ENCODE measurements at regions not wholly inside any gene's neighbourhood (a gene's known extent, or its start where the extent isn't known, plus 50 kb on each side); places are given as distances from the start of the nearest gene placed in this dataset.

DNA sequence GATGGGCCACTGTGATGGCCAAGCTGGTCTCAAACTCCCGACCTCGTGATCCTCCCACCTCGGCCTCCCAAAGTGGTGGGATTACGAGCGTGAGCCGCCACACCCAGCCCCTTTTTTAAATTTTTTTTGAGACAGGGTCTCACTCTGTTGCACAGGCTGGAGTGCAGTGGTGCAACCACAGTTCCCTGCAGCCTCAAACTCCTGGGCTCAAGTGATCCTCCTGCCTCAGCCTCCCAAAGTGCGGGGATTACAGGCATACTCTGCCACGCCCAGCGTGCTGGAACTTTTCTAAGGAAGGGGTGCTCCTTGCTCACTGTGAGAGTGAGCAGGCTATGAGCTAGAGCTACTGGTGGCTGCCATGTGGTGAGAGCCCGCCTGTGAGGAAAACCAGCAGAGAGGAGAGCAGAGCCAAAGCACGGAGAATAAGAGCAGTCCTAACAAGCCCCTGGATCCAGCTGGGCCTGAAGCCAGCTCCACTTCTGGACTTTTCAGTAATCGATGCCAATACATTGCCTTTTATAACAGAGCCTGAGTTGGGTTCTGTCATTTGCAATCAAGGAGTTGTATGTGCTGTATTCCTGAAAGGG, 75.5 kb upstream of the UNC5A start:
- DNase-seq, result no peak

DNA sequence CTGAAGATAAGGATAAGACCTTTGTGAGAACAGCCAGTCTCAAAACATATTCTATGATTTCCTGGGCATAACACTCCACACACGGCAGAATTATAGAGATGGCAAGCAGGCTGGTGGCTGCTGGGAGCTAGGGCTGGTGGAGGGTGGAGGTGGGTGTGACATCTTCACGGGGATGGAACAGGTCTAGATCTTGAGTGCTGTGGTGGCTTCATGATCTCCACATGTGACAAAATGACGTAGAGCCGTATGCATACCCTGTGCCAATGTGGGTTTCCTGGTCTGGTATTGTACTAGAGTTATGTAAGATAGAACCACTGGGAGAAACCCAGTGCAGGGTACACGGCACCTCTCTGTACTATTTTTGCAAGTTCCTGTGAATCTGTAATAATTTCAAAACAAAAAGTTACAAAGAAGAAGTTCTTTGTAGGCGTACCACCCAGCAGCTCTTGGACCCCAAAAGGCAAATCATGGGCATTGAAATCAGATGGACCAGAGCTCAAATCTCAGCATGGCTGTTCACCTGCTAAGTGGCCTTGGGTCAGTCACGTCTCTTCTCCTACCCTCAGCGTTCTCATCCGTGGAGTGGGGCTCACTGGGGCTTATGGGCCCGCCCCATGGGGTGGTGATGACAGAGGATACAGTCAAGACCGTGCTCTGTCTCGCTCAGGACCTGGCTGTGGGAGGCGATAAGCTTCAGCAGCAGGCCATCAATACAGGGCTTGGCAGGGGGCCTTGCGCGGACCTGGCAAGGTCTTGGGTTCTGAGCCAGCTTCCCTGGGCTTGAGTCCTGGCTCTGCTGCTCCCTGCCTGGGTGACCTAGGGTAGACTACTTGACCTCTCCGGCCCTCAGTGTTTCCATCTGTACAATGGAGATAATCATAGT, 74.7 kb upstream of the UNC5A start:
- DNase-seq, result no peak

DNA sequence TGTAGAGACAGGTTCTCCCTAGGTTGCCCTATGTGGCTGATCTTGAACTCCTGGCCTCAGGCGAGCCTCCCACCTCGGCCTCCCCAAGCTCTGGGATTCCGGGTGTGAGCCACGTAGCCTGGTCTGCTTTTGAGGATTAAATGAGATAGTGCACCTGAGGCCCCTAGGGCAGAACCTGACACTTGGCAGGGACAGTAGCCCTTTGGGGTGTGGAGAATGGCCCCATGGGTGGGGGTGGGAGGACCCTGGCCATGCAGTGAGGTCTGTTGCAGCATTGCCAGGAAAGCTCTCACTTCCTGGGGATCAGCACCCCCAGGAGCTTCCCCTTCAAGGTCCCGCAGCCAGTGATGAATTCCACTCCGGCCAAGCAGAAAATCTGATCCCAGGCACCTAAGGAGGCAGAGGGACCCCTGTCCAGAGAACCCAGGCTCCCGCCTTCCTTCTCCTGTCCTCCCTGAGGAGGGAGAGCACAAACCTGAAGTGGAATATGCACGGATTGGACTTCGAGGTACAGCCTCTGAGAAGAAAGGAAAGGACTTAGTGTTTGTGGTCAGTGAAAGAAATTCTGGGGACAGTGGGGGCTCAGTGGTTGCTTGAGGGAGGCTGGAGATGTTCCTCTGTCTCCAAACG, 73.9 kb upstream of the UNC5A start:
- no peak for DNase-seq

DNA sequence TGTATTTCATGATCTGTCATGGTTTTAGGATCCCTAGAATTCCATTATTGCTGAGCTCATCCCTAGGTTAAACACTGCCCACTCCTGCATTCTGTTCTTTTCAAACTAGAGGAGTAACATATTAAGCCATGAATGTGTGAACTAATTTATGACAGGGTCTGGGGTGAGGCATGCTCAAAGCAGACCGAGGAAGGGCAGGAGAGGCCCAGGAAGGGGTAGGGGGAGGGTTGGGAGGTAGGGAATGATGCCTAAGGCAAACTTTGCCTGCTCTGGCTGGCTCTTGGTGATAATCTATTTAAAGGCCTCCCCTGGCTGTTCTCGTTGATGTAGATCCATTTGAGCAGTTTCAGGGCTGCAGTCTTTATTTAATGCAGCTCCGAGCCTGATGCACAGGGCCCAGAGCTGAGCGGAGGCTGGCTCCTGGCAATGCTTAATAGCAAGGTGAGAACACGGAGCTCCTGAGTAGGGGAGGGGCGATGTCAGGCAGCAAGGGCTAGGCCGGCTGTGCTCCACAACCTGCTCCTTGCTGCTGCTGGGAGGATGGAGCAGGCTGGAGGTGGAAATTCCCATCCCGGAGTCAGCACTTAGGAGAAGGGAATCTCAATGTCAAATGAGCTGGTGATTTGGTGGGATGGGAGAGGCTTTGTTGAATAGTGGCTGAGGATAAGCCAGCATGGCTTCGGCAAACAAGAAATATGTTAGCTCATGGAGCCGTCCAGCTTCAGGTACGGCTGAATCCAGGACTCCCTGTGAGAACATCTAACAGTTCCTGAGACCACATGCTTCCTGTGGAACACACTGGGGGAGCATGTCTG, 73.2 kb upstream of the UNC5A start:
- no peak for DNase-seq

DNA sequence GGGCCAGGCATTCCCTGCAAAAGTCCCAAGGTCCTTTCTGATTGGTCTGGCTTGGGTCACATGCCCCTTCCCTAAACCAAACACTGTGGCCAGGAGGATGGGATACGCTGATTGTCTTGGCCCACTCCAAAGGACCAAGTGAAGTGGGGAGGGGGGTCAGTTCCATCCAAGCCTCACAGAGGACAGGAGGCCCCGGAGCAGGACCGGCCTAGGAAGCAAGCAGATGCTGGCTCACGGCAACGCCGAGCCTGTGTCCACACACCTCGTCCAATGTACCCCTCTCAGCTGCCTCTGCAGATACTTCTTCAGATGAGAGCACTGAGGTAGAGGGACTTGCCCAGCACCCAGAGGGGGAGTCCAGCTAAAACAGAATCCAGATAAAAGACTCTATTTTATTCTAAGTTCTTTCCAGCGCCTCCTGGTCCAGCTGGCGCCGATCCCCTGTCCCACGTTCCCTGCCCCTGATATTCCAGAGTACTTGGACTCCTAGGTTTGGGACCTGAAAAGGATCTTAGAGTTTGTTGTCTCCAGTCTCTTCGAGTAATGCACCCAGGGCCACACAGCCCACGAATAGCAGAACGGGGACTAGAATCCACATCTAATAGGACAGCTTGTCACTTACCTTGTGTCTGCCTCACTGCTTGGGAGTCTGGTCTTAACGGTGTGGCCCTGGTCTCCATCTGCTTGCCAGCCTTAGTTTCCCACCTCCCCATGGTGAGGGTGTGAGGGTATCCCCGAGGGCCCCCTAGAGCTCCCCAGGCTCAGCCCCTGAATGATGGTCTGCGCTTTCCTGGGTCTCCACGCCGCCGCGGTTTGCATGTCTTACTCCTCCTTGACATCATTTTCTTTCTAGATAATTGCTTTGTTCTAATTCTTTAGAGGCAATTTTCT, 72.4 kb upstream of the UNC5A start:
- DNase-seq, result no peak

DNA sequence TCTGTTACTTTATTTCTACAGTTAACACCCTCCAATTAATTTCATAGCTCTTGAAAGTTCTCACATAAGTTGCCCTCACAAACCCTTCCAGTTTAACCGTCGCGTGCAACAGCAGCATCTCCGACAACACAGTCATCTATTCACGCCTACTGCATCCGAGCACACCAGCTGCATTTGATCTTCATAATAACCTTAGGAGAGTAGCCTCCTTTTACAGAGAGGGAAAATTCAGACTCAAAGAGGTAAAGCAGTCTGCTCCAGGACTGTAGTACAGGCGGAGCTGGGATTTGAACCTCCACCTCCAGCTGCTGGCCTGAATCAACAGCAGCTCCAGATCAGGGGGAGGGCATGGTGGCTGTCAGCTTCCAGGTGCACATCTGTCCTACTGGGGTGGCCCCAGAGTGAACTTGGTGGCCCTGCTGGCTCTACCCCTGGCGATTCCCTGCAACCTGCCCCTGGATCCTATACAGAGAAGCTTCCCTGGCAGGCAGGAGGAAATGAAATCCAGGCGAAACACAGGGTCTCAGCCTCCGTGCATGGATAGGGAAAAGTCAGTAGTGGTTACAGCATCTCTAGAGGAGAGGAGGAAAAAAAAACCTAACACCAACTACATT, 71.6 kb upstream of the UNC5A start:
- DNase-seq, result no peak

DNA sequence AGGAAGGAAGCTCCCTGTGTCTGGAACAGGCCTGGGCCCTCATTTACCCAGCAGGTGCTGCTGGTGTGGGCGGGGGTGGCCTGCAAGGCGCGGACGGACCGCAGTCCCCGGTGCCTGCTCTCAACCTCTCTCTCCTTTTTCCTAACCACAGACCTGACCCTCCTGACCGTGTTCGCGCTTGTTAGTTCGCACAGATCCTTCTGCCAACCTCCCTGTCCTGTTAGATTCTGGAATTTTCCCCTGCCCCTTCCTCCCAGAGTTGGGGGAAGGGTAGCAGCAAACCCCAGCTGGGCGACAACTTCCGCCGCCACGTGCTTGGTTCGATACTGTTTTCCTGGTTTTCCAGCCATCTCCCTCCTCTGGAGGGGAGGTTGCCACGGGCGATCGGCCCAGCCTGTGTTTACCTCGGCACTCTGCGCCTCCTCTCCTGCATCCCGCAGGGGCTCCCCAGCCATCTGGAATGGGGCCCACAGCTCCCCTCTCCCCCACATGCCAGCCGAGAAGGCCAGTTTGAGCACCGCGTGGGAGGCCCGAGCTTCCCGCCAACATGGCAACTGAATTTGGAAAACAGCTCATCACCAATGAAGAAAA, 70.8 kb upstream of the UNC5A start:
- peak; percentile 23 for DNase-seq

DNA sequence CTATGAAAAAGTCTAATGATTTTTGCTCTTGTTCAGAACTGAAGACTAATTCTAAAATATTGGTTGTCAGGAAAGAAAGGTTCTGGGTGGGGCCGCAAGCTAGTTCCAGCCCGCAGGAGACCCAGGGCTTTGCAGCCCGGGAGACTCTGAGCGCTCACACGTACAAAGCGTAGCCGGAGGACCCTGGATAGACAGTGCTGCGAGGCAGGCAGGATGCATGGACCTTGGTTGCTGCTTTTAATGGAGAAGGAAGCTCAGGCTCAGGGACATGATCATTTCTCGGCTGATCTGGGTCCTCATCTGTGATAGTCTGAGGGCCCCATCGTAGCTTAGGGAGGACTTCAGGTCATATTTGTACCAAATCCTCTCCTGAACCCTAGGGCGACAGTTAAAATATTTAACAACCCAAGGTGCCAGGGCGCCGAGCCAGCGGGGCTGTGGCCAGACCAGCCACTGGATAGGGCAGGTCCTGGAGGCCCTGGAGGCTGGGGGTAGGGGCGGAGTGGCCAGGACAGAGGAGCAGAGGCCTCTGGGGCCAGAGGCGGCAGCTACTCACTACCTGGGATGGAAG, 70.1 kb upstream of the UNC5A start:
- no peak for DNase-seq

DNA sequence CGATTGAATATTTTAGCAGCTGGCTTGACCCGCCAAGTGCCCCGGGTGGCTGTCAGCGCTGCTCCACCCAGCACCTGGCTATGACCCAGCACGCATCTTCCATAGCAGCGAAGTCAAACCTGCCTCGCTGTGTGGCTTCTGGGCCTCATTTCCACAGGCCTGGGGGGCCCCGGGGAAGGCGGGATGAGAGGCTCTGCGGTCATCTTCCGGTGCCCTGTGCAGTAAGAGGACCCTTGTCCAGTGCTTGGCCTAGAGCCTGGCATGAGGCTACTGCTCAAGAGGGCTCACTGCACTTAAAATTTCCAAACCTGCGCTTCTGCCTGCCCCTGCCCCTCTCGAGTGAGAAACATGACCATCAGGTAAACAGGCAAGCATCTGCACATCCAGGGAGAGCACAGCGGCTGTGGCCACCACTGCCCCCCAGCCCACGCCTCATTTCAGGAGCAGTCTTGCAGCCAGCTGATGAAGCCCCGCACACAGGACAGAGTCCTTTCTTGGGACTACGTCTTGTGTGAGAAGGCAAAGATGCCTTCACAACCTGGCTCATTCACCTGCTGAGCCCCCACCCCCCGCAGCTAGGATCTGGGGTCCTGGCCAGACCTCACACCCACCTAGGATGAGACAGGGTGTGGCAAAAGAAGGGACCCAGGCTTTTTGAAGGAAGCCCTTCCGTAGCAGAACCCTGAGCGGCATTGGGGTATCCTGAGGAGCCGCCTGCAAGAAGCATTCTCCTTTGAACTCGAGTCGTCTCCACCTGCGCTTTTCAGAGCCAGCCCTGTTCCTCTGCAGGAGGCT, 69.5 kb upstream of the UNC5A start:
- peak; percentile 3 for DNase-seq

DNA sequence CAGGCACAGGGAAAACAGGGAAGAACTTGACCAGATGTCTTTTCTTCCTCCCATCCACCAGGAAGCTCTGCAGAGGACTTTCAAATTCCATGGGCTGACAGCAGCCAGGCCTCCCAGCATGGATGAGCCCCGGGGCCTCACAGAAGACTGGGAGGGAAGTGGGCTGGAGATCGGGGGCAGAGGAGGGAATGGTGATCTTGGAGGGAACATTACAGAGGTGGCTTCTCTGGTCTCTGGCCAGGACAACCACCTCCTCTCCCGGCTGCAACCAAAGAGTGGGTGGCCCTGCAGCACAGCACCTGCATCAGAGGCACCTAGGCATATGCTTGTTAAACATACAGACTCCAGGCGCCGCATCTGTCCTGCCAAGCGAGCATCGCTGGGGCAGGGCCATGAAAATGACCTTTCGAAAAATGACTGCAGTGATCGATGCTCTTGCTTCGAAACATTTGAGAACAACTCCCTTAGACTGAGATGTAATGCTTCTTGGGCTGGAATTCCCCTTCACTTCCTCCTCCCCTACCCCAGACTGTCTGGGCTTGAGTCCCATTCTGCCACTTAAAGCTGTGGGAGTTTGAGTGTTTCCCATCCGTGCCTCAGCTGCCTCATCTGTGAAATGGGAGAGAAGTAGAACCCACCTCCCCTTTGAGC, 68.7 kb upstream of the UNC5A start:
- DNase-seq, result no peak

DNA sequence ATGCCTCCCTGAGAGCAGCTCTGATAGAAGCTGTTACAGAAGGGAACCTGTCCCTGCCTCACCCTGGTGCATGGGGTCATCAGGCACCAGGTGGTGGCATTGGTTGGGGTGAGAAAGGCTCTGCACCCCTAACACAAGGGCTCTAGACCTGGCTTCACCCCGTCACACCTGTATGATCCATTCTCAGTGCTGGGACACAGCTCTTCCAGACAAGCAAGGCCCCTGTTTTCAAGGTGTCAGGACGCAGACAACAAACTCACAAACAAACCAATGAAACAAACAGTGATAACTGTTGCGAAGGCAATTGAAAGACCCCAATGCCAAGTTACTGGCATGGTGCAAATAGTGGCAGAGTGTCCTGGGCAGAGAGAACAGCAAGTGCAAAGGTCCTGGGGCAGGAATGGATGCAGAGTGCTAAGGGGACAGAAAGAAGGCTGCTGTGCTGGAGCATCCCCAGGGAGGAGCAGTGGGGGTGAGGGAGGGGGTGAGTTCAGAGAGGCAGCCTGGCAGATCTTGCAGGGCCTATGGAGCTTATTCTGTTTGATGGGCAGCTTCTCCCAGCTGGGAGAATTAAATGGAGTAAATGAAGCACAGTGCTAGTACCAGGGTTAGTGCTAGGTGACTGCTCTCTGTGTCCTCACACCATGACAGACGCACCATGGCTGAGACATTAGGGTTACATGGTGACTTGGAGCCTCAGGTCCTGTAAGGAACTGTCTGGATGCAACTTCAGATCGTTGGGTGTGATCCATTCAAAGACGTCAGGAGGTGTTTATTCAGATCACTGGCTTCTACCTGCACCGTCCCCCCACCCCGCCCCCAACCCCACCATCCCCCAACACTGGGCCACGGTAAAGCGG, 67.9 kb upstream of the UNC5A start:
- DNase-seq, result no peak

DNA sequence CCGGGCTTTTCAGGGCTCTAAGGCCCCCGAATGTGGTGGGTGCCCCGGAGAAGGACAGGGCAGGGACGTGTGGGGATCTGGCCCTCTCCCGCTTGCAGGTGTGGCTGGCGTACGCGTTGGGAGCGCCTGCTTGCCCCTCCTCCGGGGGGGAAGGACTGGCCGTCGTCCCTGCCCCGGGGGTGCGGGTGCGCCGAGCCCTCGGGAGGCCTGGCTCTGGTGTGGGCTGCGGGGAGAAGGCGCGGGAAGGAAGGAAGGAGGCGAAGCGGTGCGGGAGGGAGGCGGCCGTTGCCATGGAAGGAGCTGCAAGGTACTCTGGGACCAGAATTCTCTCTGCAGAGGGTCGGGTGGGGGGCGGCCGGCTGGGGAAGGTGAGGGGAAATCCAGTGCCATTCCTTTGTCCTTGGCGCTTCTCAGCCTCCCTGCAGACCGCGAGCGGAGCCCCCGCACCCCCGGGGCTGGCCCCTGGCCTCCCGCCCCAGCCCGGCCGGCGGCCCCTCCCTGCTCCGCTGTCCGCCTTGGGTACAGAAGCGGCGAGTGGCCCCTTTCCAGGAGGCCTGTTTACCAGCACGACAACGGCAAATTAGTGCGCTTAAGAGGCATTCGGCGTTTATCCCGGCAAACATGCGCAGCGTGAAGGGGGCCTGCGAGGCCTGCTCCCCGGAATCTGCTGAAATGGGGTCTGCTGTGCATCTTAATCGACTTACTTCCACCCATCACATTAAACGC, 67.1 kb upstream of the UNC5A start:
- peak; percentile 25 for DNase-seq

DNA sequence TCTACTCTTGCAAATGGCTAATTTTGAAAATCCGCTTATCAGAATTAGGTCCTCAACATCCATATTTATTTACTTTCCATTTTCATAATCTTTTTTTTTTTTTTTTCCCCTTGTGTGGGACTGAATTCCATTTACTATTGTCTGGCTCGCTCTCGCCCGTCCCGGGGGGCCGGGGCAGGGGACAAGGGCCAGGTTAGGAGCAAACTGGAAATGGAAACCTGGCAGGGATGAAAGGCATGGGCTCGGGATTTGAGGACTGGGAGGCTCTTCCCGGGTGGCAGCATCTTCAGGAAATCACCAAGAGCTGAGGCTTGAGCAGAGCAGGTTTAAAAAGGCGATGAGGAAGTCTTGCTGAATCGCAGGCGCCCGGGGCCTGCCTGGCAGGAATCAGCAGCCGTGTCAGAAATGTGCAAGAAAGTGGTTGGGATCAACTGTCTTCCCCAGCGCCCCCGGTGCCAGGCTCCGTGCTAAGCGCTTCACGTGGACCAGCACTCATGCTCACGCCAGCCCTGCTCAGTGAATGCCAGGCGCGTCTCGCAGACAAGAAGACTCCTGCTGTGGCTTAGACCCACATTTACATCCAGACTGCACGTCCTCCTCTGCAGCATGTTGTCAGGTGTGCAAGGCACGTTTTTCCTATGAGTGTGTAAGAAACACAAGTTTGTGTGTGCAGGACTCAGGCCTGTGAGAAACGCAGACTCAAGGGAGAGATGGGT, 66.3 kb upstream of the UNC5A start:
- peak; percentile 24 for DNase-seq

DNA sequence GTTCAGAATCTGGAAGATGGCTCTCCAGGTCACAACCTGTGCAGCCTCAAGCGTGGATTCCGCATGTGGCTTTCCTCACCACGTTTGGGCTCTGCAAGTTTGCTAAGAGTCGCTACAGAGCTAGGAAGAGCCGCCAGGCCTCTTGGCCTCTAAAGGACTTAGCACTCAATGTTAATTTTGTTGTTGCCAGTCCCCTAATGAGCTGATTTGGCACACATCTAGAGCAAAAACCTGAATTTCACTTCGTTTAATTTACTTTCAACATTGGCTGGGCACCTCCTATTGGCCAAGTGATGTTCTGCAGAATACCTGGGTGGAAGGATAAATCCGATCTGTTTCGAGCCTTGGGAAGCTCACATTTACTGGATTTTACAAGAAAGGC, 65.8 kb upstream of the UNC5A start:
- DNase-seq, result peak; percentile 20

DNA sequence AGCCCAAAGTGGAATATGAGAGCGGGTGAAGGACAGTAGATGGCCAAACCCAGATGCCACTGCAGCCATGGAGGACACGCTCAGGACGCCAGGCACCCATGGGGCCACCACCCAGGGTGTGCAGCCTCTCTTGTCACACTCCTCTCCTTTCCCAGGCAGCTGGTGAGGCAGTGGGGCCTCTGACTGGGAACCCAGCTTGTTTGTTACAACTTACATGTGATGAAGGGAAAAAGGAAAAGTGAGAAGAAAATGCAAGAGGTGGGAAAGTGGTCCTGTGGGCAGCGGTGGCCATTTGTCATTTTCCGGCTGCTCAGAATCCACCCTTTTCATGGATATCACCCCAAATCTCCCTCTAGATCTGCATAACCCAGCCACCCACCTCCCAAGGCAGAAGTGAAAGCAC, 62.7 kb upstream of the UNC5A start:
- DNase-seq, result no peak

DNA sequence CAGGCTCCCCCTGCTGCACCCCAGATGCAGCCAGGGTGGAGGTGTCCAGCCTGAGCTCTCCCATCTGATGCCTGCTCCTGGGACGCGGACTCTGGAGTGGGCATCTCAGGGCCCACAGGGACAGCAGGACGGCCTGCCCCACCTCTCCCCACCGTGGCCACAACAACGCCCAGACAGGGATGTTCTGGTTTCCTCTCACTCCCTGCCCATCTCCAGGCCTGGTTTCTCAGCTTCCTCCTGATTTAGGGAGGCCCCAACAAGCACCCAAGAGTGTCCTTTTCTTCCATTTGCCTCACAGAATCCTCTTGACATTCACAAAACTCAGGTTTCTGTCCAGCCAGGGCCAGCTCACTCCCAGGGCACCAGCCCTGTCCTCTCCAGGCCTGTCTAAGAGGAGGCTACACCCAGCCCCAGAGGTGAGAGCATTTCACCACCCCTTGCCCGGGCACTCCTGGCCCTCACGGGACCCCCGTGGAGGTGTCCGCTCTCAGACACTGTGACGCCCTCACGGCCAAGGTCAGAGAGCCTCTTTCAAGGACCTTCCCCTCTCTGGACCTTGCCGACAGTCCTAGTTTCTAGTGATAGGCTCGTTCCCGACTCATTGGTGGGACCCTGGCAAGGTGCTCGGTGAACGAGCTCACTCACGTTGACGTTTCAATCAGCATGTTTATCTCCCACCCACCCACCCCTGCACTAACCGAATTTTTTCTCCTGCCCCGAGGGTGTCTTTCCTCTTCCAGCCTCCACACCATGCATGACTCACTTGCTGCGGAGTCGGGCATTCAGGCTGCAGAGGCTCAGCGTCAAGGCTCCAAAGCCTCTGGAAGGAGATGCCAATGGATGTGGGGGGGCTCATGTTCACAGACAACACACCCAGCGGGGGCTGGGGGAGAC, 62.0 kb upstream of the UNC5A start:
- DNase-seq, result no peak
